ENCODE measurements at regions not wholly inside any gene's neighbourhood (a gene's known extent, or its start where the extent isn't known, plus 50 kb on each side); places are given as distances from the start of the nearest gene placed in this dataset.
"Not testable (repeated sequence)": the region's sequence is repeated elsewhere in the genome, so short reads cannot be mapped to it uniquely, and the experiment has no call there.

DNA sequence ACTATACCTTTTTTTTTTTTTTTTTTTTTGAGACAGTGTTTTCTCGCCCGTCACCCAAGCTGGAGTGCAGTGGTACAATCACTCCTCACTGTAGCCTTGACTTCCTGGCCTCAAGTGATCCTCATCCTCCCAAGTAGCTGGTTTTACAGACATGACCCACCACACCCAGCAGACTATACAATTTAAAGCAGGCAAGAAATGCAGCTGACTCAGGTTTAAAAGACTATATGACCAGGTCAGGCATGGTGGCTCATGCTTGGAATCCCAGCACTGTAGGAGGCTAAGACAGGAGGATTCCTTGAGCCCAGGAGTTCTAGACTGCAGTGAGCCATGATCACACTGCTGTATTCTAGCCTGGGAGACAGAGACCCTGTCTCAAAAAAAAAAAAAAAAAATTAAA, 89.5 kb upstream of the AUTS2 start:
- DNase-seq, result no peak

DNA sequence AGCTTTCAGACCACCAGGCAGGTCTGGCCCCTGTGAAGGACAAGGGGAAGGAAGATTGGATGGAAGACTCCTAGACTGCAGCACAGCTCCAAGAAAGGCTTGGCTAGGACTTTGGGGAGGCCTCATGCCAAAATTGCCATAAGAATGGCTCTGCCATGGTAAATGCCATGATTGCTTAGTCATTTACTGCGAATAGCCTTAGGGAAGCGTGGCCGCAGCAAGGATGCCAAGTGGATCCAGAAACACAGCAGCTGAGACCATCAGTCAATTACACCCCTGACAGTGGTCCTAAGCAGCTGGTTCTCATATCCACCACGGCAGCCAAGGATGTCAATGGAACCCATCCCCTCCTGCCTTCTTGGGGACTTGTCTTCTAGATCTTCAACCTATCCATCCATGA, 88.2 kb upstream of the AUTS2 start:
- no peak for DNase-seq

DNA sequence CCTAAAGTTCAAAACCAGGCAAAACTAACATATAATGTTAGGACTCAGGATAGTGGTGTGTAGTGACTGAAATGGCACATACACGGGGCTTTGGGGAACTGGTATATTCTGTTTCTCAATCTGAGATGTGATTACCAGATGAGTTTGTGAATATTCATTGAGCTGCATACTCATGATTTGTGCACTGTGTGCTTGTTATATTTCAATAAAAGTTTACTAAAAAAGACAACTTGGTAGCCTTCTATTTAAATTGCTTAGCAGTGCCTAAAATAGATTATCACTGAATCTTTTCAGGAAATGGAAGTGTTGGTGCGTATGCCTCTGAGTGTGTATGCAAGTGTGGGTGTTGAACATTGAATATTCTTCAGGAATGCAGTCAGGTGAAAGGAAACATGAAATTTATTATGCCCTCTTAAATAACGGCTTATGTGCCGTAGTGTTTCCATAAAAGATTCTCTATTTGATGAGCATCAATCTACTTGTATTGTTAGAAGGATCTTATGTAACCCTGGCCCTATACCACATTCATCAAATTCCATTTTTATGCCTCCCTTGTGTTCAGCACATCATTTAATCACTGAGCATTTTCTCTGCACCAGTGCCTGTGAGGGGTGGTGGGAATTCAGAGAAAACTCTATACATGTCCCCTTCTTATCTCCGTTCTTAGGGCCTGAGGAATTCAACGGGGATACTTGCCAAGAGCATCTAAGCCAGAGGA, 82.6 kb upstream of the AUTS2 start:
- DNase-seq, result no peak

DNA sequence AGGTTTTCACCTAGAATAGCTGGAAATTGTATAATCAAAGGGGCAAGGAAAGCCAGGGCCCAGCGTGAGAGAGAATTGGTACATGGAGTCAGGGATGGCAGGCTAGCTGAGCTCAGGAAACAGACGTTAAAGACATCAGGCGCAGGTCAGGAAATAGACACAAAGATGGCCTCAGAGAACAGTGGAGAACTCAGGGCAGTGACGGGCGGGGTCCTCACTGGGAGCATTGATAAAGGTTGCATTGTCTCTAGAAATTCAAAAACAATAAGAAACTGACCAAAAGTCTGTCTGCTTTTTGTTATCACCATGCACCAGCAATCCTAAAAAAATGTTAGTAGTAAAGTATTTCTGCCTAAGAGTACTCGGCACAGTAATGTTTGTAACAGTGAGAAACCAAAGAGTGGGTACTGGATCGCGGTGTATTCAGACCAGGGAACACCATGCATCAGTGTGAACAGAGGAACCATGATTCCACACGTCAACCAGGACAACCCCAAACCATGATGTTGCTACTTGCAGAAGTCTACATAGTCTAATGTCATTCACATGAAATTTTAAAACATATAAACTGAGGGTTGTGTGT, 81.9 kb upstream of the AUTS2 start:
- DNase-seq, result no peak

DNA sequence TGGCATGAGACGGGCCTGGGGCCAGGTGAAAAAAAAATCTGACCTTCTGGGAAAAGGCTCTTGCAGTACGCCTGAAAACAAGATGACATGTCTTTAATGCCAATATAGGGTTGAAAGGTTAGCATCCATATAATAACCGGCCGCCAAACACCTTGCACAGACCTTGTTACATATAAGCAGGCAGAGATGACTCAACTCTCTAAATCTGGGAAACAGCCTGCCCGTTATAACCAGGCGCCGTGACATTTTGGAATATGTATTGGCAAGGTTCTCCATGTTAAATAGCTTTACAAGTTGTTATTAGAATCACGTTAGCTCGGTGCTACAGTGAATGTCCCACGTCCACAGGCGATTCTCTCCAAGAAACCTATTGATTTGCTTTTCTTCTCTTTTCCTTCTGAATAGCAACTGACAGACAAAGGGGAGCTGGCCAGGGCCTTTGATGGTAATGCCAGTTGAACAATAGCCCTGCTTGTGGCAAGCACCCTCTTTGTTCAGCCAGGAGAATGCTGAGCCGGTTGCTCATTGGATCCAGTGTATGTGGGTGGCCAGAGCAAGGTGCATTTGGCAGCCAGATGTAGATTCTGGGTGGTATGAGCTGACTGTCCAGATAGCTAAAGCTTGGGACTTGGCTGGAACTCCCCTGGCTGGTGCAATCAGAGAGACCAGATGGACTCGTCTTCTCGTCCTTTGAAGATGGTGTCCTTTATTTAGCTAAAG, 80.1 kb upstream of the AUTS2 start:
- DNase-seq, result no peak

DNA sequence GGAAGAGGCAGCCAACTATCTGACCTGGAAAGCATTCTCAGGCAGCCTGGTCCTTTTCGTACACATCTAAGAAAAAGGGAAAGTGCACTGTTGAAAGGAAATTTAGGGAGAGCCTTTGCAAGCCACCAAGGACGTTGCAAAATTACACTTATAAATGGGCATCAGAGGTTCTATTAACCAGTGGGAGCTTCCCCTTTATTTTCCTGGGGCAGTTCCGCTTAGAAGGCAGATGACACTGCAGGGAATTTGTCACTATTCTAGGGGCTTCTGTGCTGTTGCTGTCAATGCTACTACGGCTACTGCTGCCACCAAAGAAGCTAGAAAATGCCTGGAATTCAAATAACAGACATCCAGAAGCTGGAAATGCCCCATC, 79.6 kb upstream of the AUTS2 start:
- no peak for DNase-seq

DNA sequence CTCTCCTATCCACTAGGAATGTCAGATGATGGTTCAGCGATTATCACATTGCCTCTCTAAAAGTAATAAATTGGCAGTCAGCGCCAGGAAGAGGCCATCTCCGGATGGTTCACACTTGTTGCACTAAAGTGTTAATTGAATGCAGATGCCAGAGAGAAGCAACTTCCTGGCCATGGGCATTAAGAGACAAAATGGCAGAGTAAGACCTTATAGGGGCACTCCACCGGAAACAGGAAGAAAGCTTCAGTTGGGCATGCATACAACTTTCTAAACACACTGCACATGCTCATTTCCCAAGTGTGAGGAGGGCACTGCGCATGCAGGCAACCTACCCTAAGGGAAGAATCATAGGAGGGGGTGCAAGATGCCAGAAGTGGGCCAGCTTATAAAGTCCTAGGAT, 71.7 kb upstream of the AUTS2 start:
- no peak for DNase-seq

DNA sequence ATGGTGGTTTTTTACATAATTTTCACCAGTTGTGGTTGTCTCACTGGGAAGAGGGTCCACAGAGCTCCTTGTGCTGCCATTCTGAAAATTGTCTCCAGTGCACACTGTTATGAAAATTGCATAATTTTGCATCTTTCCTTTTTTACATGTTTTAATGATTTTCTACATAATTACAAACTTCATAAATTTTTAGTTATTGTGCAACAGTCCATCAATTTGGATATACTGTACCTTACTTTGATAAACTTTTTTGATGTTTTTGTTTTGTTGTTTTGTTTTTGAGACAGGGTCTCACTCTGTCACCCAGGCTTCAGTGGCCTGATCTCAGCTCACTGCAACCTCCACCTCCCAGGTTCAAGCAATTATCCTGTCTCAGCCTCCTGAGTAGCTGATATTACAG, 70.6 kb upstream of the AUTS2 start:
- DNase-seq, result no peak

DNA sequence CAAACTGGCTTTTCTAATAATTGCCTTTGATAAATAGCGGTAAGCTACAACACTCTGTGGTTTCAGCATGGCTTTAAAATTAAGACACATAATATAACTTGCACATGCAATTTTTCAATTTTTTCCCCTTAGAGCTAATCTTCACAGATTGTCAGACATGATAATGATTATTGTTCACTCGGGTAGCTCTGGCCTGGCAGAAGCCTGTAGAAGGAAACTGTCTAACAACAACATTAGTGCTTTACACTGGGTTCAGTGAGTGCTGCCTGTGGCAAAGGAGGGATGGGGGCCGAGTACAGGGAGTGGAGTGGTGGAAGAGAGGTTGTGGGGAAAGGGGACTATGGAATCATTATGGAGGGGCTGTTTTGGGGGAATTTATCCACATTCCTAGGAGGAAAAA, 67.2 kb upstream of the AUTS2 start:
- DNase-seq, result no peak

DNA sequence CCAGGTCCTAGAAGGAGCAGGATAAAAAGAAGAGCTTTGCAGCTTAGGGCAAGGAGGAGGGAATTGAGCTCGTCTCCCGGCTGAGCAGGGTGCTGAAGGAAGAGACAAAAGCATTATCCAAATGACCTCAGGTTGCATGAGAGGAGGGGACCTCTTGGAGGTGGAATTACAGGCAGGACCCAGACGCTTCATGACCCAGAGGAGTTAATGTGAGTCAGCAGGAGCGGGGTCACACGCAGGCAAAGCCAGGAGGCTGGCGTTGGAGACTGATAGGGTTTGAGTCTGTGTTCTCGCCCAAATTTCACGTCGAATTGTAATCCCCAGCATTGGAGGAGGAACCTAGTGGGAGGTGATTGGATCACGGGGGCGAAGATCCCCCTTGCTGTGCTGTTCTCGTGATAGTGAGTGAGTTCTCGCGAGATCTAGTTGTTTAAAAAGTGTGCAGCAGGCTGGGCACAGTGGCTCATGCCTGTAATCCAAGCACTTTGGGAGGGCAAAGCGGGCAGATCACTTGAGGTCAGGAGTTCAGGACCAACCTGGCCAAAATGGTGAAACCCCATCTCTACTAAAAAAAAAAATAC, 63.7 kb upstream of the AUTS2 start:
- no peak for DNase-seq

DNA sequence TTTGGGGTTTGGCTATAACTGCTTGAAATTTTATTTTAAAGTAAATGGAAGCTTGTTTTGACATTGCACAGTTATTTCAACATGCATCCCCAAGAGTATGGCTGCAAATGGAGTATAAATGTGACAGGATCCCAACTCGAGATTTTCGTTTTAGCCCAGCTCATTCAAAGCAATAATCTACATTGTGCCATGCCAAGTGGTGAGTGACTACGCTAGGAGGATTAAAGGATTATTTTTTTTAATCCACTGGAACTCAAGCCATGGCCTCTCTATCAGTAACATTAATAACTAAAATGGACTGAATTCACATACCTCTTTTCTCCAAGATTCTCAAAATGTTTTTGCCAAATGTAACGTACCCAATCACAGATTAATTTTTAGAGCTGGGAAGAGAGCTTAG, 60.6 kb upstream of the AUTS2 start:
- no peak for DNase-seq

DNA sequence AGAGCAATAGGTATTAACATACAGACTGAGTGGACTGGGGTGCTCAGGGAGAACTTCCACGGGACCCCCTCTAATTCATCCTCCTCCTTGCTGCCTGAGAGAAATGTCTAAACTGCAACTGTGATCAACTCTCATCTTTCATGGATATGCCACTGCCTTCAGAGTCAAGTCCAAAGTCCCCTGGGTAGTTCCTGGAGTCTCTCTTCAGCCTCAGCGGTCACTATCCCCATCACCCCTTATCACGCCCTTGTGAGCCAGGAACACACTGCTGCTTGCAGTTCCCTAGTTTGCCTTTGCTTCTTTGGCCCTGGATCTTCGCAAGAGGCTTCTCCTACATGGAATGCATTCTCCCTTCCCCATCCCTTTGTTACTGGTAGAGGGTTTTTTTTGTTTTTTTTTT, 58.7 kb upstream of the AUTS2 start:
- DNase-seq, result no peak

DNA sequence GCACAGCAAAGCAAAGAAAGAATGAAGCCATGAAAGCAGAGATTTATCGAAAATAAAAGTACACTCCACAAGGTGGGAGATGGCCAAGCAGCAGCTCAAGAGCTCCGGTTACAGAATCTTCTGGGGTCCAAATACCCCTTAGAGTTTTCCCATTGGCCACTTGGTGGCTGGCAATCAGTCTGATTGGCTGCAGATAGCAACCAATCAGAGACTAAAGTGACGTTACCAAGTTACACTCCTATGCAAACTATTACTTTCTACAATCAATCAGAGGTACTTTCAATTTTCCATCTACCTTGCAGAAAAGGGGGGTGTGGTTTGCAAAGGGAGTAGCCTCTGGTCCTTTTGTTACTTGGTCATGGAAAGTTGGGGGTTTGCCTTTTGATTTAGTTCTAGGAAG, 58.0 kb upstream of the AUTS2 start:
- DNase-seq, result no peak

DNA sequence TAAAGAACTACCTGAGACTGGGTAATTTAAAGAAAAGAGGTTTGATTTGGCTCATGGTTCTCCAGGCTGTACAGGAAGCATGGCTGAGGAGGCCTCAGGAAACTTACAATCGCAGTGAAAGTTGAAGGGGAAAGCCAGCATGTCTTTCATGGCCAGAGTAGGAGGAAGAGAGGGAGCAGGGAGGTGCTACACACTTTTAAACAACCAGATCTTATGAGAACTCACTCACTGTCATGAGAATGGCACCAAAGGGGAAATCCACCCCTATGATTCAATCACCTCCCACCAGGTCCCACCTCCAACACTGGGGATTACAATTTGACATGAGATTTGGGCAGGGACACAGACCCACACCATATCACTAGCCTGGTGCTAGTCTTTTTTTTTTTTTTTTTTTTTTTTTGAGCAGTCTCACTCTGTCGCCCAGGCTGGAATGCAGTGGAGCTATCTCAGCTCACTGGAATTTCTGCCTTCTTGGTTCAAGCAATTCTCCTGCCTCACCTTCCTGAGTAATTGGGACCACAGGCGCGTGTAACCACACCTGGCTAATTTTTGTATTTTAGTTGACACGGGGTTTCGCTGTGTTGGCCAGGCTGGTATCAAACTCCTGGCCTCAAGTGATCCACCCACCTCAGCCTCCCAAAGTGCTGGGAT, 56.4 kb upstream of the AUTS2 start:
- not testable (repeated sequence) for DNase-seq

DNA sequence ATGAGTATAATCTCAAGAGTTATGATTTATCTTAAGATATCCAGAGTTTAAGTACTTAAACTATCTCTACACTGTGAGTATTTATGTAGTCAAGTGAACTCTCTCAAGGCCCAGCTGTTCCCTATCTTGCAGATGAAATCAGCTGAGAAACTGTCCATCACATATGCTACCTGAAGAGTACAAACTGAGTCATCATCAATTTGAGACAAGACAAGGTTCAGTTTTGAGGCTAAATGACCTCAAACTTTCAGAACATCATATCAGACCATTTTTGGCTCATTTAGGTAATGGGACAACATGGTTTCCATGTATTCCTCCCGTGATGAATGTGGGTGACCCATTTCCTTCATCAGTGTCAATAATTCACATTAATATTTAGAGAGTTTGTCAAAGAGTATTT, 53.1 kb upstream of the AUTS2 start:
- no peak for DNase-seq

Measured in CD4-positive, alpha-beta T cell treated with Interferon alpha-2 for 1 hour (primary cell).